Kidney (tissue), 13 donors: ENCODE measurements at regions not wholly inside any gene's neighbourhood (a gene's known extent, or its start where the extent isn't known, plus 50 kb on each side); places are given as distances from the start of the nearest gene placed in this dataset.

ENCODE experiments used
- DNase-seq, 5 donors: peaks; one replicate each; pipeline ENCODE4 v3.0.0-alpha.2; 2013 to 2020
- FAIRE-seq: peaks from 2 replicates; lab custom pipeline; 2012; peaks lifted over from hg19 to GRCh38; lab: Jason Lieb, UNC
- H3K27ac ChIP-seq, 2 donors: one replicate each; pipeline ENCODE4 v1.7.0; 2013; ENCODE audit warnings: low read depth in 2 of 2, low read length in 2 of 2, inconsistent platforms in 1 of 2
- H3K27me3 ChIP-seq: one replicate; pipeline ENCODE4 v1.7.1; 2013; ENCODE audit warnings: low read length, inconsistent platforms; ENCODE audit not compliant: control insufficient read depth, insufficient read depth
- H3K36me3 ChIP-seq, 3 donors: one replicate each; pipeline versions ENCODE4 v1.7.0 to v1.7.1; 2013; ENCODE audit warnings: low read length in 3 of 3, control low read depth in 1 of 3, inconsistent platforms in 1 of 3; ENCODE audit not compliant: insufficient read depth in 3 of 3, control insufficient read depth in 2 of 3
- H3K4me1 ChIP-seq, 3 donors: one replicate each; pipeline versions ENCODE4 v1.7.0 to v1.7.1; 2013; ENCODE audit warnings: low read length in 3 of 3, inconsistent platforms in 1 of 3, low read depth in 1 of 3; ENCODE audit not compliant: control insufficient read depth in 2 of 3, insufficient read depth in 2 of 3
- H3K4me3 ChIP-seq, 3 donors: one replicate each; pipeline versions ENCODE4 v1.7.0 to v1.8.1; 2013; ENCODE audit warnings: low read length in 3 of 3, control low read depth in 1 of 3, inconsistent platforms in 1 of 3
- H3K9ac ChIP-seq, 3 donors: one replicate each; pipeline versions ENCODE4 v1.7.0 to v1.7.1; 2013; ENCODE audit warnings: low read length in 3 of 3, control low read depth in 1 of 3, inconsistent platforms in 1 of 3
- H3K9me3 ChIP-seq, 3 donors: one replicate each; pipeline versions ENCODE4 v1.7.0 to v1.7.1; 2013; ENCODE audit warnings: low read length in 3 of 3, control low read depth in 1 of 3, inconsistent platforms in 1 of 3; ENCODE audit not compliant: control insufficient read depth in 2 of 3, insufficient read depth in 1 of 3
- intact Hi-C: fragments of 100-400 bp; cut with DNase I; formaldehyde crosslinking; loops from one replicate; pipeline ENCODE4 v1.11.1; 2022
- TF ChIP-seq, protein P1 (sequence below): IDR thresholded peaks from 3 replicates; pipeline ENCODE4 v1.5.1; 2012; ENCODE audit warnings: mild to moderate bottlenecking, moderate library complexity, borderline replicate concordance; ENCODE audit not compliant: insufficient read depth; ENCODE audit errors: extremely low read depth
- donor health status: control.
- donor health status: control.
- donor health status: control.
- donor health status: control.
- donor health status: control.
- donor health status: DM: yes; HTN: yes; CAD: no.
- donor health status: Normal renal cell carcinoma (clear cell type).

- no peaks in the 10 kb centered on the region for H3K27me3 ChIP-seq
- no peaks in the 10 kb centered on the region for H3K9me3 ChIP-seq
- no peak overlapping the region for H3K9ac ChIP-seq
- no peak overlapping the region for H3K27ac ChIP-seq
- no peak for DNase-seq
- H3K4me3 ChIP-seq: no peak overlapping the region
- H3K4me1 ChIP-seq: no peaks in the 10 kb centered on the region
- FAIRE-seq: no peak
- H3K36me3 ChIP-seq: no peaks in the 10 kb centered on the region
- TF ChIP-seq, protein P1, sequence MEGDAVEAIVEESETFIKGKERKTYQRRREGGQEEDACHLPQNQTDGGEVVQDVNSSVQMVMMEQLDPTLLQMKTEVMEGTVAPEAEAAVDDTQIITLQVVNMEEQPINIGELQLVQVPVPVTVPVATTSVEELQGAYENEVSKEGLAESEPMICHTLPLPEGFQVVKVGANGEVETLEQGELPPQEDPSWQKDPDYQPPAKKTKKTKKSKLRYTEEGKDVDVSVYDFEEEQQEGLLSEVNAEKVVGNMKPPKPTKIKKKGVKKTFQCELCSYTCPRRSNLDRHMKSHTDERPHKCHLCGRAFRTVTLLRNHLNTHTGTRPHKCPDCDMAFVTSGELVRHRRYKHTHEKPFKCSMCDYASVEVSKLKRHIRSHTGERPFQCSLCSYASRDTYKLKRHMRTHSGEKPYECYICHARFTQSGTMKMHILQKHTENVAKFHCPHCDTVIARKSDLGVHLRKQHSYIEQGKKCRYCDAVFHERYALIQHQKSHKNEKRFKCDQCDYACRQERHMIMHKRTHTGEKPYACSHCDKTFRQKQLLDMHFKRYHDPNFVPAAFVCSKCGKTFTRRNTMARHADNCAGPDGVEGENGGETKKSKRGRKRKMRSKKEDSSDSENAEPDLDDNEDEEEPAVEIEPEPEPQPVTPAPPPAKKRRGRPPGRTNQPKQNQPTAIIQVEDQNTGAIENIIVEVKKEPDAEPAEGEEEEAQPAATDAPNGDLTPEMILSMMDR: no peak
- intact Hi-C loops: no loop called here
Observed at GRCh38 chr3:137171834-137172603, 214.2 kb downstream of the IL20RB start.

DNA sequence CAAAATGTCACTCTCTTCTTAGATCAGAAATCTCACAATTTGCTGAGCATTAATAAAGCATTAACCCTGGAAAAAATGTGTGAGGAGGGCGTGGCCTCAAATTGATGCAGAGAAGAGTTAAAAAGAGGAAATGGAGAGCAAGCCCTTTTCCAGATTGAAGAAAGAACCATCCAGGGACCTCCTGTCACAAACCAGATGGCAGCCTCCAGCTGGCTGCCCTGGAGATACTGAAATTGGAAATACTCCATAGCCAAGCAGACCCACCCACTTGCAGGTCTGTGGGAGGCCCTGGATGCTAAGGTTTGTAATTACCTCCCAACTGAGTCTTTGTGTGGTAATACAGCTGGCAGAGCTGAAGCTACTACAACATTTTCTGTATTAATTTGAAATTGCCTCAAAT is 214.9 kb downstream of the IL20RB start:
- Histone ChIP-seq H3K27me3 (no peaks in the 10 kb centered on the region), H3K36me3 (no peaks in the 10 kb centered on the region), H3K4me3 (no peak overlapping the region), H3K4me1 (no peaks in the 10 kb centered on the region), H3K9ac (no peak overlapping the region), H3K9me3 (no peaks in the 10 kb centered on the region), H3K27ac (no peak overlapping the region)
- intact Hi-C loops: no loop called here
- FAIRE-seq: no peak
- DNase-seq: no peak
- TF ChIP-seq, protein P1: no peak

DNA sequence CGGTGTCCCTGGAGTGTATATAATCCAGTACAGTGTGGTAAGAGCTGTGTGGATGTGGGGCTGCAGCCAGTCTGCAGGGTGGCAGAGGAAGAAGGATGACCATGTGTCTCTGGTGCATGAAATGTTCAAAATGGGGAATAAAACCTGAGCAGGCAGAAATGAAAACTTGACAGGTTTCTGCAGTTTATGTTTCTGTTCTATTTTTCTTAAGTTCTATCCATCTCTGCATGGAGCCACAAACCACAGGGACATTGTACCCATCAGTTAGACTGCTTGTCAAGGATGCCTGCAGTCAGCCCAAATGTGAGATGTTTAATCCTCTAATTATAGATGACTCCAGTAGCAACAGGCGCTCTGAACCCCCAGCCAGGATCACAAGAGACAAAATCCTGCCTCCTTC is 216.7 kb downstream of the IL20RB start:
- Histone ChIP-seq H3K9me3 (no peaks in the 10 kb centered on the region), H3K36me3 (no peaks in the 10 kb centered on the region), H3K4me3 (no peak overlapping the region), H3K27ac (no peak overlapping the region), H3K4me1 (no peaks in the 10 kb centered on the region), H3K9ac (no peak overlapping the region), H3K27me3 (no peaks in the 10 kb centered on the region)
- TF ChIP-seq, protein P1: no peak
- intact Hi-C loops: no loop called here
- no peak for DNase-seq
- FAIRE-seq: no peak
